HUDEP-2 (cell line): ENCODE measurements at regions not wholly inside any gene's neighbourhood (a gene's known extent, or its start where the extent isn't known, plus 50 kb on each side); places are given as distances from the start of the nearest gene placed in this dataset.

Source experiments
- DNase-seq, 76 experiments: peaks; one replicate each; lab custom pipeline; 2025; ENCODE audit not compliant: unreplicated experiment in 76 of 76; lab: John Stamatoyannopoulos, UW

DNA sequence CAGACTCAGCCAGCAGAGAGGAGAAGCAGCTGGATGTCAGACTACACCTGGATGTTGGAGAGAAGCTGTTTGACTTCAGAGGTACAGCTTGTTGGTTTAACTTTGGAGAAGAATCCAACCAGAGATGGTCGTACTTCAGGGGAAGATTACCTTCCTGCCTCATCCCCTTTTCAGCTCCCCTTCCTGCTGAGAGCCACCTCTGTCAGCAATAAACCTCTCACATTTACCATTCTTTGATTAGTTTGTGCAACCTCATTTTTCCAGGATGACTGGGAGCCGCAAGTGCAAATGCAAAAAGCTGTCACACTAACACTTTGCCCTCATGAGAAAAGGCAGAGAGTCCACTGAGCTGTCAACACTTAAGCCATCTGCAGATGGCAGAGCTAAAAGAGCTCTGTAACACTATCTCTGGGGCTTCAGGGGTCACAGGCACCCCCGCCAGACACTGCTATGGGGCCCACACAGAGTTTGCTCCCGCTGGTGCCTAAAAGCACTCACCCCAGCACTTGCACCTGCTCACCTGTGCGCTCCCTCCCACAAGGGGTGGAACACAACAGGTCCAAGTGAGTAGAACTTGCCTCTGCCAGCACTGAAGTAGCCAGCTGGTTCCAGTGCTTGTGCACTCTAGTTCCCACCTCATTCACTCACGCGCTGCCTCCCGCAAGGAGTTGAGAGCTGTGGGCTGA lies 391.7 kb downstream of the METTL4 start:
- no peak for DNase-seq

DNA sequence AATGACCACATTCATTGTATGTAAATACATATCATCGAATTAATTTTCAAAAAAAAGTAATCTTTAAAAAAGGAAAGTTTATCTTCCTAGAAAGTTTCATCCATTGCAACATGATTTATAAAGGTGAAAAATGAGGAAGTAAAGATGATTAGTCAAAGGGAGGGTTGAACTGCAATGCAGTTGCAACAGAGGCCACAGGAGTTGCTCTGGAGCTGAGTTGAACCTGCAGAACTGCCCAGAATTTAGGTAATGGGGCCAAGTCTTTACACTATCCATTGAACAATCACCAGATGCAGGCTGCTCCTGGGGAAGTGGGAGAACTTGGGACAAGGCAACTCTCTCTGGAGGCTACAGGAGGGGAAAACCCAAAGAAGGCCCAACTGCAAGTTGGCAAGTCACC lies 390.7 kb downstream of the METTL4 start:
- DNase-seq = no peak

DNA sequence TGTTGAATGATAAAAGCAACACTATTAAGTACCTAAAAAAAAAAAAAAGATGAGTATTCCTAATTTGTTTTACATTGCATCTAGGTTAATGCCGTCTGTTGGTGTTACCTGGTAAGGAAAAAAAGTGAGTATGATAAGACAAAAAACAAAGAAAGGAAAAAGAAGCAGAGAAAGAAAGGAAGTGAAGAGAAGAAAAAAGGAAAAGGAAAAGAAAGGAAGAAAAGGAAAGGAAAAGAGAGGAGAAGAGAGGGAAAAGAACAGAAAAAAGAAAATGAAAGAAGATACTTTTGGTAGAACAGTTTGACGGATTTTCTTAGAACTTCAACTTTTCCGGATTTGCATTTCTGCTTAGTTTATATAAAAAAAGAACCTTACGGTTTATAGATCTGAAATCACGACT lies 387.9 kb downstream of the METTL4 start:
- DNase-seq = no peak

DNA sequence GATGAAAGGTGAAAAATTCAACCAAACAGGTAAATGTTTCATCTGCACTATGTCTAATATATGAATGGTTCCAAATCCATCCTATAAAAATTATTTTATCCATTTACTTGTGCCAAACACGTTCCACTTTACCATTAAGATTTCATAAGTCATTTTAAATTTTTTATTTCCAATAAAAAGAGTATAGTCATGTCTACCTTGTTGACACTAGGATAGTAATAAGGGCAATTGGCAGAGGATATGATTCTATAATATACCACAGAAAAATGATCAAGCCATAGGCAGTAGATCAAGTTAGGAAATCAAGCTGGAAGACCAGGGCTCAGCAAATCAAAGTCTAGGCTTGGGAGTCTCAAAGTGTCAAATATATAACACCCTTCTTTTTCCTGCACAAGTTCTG lies 384.3 kb downstream of the METTL4 start:
- no peak for DNase-seq

DNA sequence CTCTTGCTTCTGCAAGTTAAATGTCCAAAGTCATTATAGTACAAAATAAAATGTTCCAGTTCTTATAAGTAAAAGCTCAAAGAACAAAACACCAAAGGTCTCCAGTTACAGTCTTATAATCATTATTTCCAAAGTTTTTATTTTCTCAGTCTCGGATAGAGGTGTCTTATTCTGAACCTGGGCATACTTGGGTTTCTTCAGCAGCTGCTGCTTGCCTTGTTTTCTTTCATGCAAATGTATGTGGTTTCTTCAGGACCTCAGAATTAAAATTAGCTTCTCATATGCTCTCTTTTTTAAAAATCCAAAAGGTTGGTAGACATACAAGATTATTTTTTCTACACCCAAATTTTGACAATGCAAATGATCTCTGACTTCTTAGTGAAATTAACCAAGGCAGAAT lies 383.0 kb downstream of the METTL4 start:
- no peak for DNase-seq

DNA sequence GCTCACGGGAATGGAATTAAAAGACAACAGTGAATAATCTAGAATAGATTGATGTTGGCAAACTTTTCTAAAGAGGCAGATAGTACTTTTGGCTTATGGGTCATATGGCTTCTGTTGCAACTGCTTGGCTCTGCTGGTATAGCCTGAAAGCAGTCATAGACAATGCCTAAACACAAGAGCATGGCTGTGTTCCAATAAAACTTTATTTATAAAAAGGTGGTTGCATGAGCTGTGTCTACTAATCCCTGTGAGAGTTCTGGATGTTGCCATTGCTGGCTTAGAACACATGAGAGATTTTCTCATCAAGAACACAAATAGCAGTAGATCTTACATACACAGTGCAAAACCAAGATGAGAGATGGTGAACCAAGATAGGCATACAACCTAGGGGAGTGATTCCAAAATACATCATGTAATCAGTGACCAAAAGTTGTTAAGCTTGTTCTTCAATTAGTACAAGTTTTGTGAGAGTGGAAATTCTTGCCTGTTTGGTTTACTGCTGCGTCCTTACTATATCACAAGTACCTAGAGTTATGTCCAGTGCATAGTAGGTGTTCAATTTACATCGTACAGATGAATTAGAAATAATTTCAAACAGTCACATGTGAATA lies 380.0 kb downstream of the METTL4 start:
- DNase-seq = no peak

DNA sequence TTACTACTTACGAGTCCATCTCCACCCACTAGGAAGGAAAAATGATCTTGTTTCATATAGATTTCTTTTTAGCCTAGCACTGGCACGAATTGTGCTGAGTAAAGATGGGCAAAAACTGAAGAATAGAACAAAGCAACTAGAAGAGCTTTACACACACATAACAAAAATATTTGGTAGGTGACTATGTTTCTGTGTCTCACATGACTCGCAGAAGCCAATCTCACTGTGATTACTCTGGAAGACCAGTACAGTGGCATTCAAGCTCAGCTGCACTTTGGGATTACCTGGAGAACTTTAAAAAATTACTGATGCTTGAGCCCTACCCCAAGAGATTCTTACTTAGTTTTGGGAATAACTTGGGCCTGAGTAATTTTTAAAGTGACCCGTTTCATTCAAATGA lies 378.7 kb downstream of the METTL4 start:
- DNase-seq = no peak

DNA sequence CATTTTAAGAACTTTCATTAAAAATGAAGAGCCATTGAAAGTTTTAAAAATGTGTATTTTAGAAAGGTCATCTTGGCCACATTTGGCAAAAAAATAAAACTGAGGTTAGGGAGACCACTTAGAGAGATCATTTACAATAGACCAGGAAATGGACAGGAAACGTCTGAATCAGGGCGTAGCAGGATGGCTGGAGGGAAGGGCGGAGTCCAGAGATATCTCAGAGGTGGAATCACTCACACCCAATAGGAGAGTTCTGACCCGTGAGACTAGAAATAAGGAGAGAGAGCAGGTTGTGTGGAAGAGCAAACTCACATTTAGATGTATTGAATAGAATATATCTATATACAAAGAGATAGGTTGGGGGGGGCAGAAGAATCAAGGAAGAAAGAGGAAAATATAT lies 373.4 kb downstream of the METTL4 start:
- DNase-seq = no peak

DNA sequence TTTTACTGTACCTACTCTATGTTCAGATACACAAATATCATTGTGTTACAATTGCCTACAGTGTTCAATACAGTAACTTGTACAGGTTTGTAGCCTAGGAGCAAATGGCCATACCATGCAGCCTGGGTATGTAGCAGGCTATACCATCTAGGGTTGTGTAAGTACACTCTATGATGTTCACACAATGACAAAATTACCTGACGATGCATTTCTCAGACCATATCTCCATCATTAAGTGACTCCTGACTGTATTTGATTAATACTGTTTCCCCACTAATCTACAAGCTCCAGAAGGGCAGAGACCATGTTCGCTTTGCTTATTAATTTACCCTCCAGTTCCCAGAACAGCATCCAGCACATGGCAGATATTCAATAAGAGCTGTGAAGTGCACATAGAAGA lies 372.2 kb downstream of the METTL4 start:
- DNase-seq = no peak

DNA sequence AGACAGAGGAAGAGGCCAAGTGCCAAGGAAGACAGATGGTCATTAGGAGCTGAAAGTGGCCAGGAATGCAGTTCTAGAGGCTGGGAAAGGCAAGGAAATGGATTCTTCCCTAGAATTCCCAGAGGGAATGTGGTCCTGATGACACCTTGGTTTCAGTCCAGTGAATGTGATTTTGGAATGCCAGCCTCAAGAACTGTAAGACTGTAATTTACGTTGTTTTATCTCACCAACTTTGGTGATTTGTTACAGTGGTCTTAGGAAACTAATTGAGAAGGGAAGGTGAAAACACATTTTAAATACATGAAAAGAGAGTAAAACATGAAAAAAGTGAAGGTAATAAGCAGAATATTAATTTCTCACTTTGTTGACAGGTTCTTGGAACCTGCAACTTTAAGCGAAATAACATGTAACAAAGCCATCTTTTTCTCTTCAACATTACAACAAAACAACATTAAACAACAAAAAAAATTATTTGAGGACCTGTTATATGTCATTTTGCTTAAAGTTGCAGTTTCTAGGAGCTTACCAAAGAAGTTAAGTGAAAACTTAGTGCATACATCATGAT lies 370.2 kb downstream of the METTL4 start:
- DNase-seq = no peak

DNA sequence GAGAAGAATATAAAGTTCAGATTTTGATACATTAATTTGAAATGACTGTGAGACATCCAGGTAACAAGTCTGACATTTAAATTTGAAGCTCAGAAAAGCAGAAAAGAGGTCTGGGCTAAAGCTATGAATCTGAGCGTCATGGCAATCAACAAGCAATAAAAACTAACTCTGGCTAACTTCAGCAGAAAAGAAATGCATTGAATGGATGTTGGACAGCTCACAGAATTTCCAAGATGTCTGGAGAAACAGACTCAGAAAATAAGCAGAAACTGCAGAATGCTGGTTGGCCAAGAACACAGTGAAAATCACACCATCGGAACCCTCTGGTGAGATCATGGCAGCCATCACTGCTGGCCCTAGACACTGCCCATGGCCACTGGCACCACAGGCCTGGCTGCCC lies 366.6 kb downstream of the METTL4 start:
- no peak for DNase-seq

DNA sequence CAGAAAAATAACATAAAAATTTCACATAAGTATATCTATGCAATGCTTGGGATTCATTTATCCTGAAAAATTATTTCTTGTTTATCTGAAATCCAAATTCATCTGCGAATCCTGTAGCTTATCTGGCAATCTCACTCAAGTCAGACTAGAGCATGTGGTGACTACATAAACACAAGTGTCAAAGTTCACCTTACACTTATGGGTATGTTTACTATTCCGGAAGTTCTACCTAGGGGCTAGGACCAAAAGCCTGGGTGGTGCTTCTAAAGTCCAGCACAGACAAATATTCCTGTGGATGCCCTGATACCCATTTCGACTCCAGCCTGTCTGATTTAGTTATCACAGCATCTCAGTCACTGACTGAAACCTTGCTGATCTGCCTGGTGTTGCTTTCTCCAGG lies 364.0 kb downstream of the METTL4 start:
- DNase-seq = no peak

DNA sequence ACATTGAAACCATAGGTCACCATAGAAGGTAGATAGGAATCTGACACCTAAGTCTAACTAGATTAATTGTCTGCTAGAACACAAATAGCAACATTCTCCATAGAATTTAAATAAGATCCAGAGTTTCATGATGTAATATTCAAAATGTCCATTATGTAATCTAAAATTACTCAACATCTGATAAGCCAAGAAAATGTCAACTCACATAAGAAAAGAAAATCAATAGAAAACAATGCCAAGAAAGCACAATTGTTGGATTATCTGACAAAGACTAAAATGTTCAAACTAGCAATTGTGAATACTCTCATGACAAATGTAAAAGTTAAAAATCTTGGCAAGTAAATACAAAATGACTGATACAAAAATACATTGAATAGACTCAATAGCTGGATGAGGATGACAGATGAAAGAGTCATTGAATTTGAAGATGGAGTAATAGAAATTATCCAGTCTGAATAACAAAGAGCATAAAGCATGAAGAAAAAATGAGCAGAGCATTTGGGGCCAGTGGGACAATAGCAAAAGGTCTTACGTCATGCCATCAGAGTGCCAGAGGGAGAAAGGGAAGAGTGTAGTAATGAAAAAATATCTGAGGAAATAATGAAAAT lies 358.6 kb downstream of the METTL4 start:
- no peak for DNase-seq

DNA sequence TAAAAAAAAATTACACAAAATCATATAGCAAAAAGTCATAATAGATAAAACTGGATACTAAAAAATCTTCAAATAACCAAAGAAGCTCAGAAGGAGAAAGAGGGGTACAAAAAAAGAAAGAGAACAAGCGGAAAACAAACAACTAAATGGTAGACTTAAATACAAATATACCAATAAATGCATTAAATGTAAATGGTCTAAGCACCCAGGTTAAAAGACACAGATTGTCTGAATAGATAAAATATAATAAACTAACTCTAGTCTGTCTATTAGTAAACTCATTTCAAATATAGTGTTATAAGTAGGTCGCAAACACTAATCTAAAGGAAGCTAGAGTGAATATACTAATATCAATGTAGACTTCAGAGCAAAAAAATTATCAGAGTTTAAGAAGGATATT lies 357.4 kb downstream of the METTL4 start:
- no peak for DNase-seq

DNA sequence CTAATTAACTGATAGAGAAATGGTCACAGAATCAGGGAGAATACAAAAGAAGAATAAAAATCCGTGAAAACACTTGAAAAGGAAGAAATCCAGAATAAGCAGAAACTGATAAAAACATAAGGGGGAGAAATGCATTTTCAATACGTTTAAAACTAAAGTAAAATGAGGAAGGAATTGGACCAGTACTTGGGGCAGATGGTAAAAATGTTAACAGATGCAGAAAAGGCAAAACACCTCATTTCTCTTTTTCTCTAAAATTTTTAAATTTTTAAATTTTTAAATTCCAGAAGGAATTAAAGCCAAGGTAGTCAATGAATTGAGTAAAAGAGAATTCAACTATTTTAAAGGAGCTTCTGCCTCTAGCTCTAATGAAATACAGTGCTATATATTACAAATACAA lies 353.9 kb downstream of the METTL4 start:
- DNase-seq = no peak

DNA sequence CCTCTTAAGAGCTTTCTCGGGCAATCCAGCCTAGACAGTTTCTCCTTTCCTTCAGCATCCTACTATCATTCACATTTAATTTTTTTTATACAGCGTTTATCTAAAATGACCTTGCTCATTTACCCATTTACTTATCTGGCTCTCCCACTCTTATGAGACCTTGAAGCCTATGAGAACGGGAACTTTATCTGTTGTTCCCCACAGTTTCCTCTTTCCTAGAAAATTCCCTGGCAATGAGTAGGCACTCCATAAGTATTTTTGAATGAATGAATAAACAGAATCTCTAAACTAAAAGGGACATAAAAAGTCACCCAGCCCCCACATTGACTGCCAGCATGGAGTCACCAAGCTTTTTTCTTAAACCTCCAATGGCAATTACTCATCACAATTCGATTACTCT lies 353.2 kb downstream of the METTL4 start:
- DNase-seq = no peak

DNA sequence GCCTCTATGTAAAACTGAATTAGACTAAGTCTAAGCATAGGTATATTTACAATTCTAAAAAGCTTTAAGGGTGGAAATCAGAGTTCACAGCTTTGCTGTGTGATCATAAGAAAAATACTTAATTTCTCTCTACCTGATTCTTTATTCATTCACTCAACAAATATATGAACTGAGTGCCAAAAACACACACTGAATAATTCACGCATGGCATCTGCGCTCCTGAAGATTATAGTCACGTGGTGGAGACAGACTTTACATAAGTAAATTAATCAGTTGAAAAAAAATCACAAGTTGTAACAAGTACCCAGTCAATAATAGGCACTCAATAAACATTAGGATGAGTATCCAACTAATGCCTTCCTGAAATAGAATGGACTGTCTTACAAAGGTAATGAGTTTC lies 351.6 kb downstream of the METTL4 start:
- DNase-seq = no peak

DNA sequence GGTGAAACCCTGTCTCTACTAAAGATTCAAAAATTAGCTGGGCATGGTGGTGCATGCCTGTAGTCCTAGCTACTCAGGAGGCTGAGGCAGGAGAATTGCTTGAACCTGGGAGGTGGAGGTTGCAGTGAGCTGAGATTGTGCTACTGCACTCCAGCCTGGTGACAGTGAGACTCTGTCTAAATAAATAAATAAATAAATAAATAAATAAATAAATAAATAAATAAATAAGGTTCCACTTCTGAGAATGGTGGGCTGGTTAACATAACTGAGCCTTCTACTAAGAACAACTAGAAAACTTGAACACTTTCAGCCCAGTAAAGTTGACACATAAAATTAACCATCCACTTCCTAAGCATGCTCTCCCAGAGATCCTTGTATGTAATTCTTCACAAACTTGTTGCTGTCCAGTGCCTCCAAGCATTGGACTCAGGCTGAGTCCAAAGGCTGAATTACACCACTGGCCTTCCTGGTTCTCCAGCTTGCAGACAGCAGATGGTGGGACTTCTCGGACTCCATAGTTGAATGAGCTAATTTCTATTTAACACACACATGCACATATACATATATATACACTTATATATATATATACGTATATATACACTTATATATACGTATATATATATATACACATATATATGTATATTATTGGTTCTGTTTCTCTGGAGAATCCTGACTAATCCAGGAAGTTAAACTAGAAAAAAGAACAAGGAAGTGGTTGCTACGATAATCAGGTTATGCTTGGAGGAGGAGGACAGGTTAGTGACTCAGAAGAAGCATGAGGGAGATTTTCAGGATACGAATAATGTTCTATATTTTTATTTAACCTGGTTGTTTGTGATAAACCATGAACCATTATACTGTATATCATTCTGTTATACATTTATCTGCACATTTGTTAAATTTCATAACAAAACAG lies 348.8 kb downstream of the METTL4 start:
- no peak for DNase-seq

DNA sequence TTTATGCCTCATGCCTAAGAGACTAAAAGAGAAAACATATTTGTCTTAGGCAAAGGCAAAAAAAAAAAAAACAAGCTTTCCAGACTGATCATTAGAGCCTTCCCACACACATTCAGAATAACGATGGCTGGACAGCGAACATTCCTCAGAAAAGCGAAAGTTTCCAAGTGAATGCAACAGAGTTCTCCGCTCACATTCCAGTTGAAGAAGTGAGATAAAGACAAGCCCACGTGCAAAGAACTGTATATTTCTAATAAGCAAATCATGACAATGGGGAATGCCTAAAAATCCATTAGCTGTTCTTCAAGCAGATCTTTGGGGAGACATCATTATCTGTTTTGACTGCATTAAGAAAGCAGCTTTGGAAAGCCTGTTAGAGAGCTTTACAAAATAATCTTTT lies 347.9 kb downstream of the METTL4 start:
- DNase-seq = no peak

DNA sequence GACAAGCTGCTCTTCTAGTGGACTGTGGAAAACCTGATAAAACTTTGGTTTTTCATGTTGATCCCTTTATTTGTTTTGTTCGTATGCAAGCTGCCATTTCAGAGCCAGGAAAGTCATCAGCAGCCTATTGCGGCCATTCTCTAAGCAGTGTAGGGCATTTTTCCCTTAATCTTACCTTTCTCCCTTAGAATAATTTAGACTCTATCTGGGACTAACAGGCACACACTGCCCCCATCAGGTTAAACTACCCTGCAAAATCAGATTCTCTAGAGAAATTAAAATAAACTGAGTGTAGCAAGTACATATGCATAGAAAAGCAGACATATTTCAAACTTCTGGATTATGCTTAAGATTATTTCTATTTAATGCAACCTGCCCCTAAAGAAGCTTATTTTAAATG lies 347.5 kb downstream of the METTL4 start:
- peak in 3 of 76 experiments; percentile 0 to 16 (median 10) for DNase-seq

DNA sequence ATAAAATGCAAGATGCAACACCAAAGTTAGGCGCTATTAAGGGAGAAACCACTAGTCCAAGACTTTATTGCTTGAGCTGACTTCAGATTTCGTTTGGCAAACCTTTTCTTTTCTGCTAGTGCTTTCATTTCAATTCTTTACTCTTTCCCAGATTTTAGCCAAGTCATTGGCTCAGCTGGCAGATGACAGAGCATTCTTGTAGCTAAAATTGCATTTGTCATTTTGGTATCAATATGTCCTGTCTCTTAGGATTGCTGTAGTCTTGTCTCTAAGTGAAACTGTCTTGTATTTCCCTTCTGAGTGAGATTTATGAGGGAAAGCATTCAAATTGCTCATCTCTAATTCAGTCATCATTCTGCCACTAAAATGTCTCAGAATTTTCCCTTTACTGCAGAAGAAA lies 335.1 kb downstream of the METTL4 start:
- DNase-seq = no peak
